Hematopoietic multipotent progenitor cell treated with erythropoietin and hydrocortisone succinate and interleukin-3 and kit ligand, for 15 days (in vitro differentiated cells): ENCODE measurements at regions not wholly inside any gene's neighbourhood (a gene's known extent, or its start where the extent isn't known, plus 50 kb on each side); places are given as distances from the start of the nearest gene placed in this dataset.
"Not testable (repeated sequence)": the region's sequence is repeated elsewhere in the genome, so short reads cannot be mapped to it uniquely, and the experiment has no call there.

Experiments
- DNase-seq: peaks from one replicate; pipeline ENCODE4 v3.0.0-alpha.2; 2015; ENCODE audit warnings: low spot score

GRCh38 chr1:212495766-212496494 is 63.2 kb downstream of the NENF start:
- DNase-seq: no peak

- no peak for DNase-seq
Observed at GRCh38 chr1:212496682-212497081, 64.0 kb downstream of the NENF start.

GRCh38 chr1:212497553-212497952 is 64.8 kb downstream of the NENF start:
- DNase-seq: no peak

- DNase-seq: no peak
Observed at GRCh38 chr1:212498283-212499040, 65.7 kb downstream of the NENF start.

GRCh38 chr1:212500351-212500750 is 67.6 kb downstream of the NENF start:
- no peak for DNase-seq

- DNase-seq: no peak
Observed at GRCh38 chr1:212500983-212501382, 68.3 kb downstream of the NENF start.

GRCh38 chr1:212503714-212504113 is 71.0 kb downstream of the NENF start:
- DNase-seq: no peak

GRCh38 chr1:212504171-212504803 is 71.6 kb downstream of the NENF start:
- DNase-seq: no peak

- no peak for DNase-seq
Observed at GRCh38 chr1:212506666-212507065, 73.9 kb downstream of the NENF start.

- DNase-seq: no peak
Observed at GRCh38 chr1:212507369-212507768, 74.6 kb downstream of the NENF start.

GRCh38 chr1:212512816-212513559 is 80.3 kb downstream of the NENF start:
- DNase-seq: no peak

GRCh38 chr1:212513586-212513985 is 80.9 kb downstream of the NENF start:
- DNase-seq: no peak

- DNase-seq: no peak
Observed at GRCh38 chr1:212514056-212514614, 81.4 kb downstream of the NENF start.

GRCh38 chr1:212514782-212515181 is 82.1 kb downstream of the NENF start:
- DNase-seq: no peak

- no peak for DNase-seq
Observed at GRCh38 chr1:212515329-212515760, 82.6 kb downstream of the NENF start.

- DNase-seq: not testable (repeated sequence)
Observed at GRCh38 chr1:212516012-212516411, 83.3 kb downstream of the NENF start.

- DNase-seq: no peak
Observed at GRCh38 chr1:212518188-212519054, 85.7 kb downstream of the NENF start.

- no peak for DNase-seq
Observed at GRCh38 chr1:212519131-212519530, 86.4 kb downstream of the NENF start.

GRCh38 chr1:212520299-212520698 is 87.6 kb downstream of the NENF start:
- DNase-seq: no peak

GRCh38 chr1:212520746-212521145 is 87.8 kb upstream of the ATF3 start:
- no peak for DNase-seq
